ENCODE measurements at regions not wholly inside any gene's neighbourhood (a gene's known extent, or its start where the extent isn't known, plus 50 kb on each side); places are given as distances from the start of the nearest gene placed in this dataset.

GRCh38 chr5:129241755-129242154 is 147.2 kb downstream of the ISOC1 start:
- TF ChIP-seq ZNF621 (tag by site-specific recombination; IDR thresholded peaks at IDR 0.05) (no peak), BCL11A (tag by site-specific recombination; IDR thresholded peaks at IDR 0.05; ENCODE audit: low read depth) (no peak), CTCF (tag by site-specific recombination; IDR thresholded peaks at IDR 0.05) (no peak), ZNF174 (tag by site-specific recombination; IDR thresholded peaks at IDR 0.05) (no peak), YY1 (tag by site-specific recombination; IDR thresholded peaks at IDR 0.05) (no peak), KLF16 (tag by site-specific recombination; IDR thresholded peaks at IDR 0.05) (no peak), ZSCAN18 (tag by site-specific recombination; IDR thresholded peaks at IDR 0.05) (no peak)

All from HEK293 (cell line).